HL-60 (cell line): ENCODE measurements at regions not wholly inside any gene's neighbourhood (a gene's known extent, or its start where the extent isn't known, plus 50 kb on each side); places are given as distances from the start of the nearest gene placed in this dataset.

Experiments used
- DNase-seq, 2 experiments: peaks; one replicate each; pipeline ENCODE4 v3.0.0-alpha.2; 2010 to 2020; ENCODE audit warnings: low read depth in 1 of 2, low spot score in 1 of 2
- H3K27ac ChIP-seq: fragments of 250-450 bp; sonication (Bioruptor Pico); replicated peaks from 2 replicates; pipeline ENCODE4 v1.5.1; 2020; ENCODE audit warnings: mild to moderate bottlenecking, moderate library complexity
- H3K27me3 ChIP-seq: fragments of 250-450 bp; sonication (Bioruptor Pico); 2 replicates; pipeline ENCODE4 v1.5.1; 2021; ENCODE audit warnings: mild to moderate bottlenecking, moderate library complexity; ENCODE audit not compliant: insufficient read depth, poor library complexity, severe bottlenecking
- H3K4me3 ChIP-seq: replicated peaks from 2 replicates; pipeline ENCODE4 v1.5.1; 2011; ENCODE audit warnings: mild to moderate bottlenecking, control low read depth, low read length; ENCODE audit not compliant: insufficient read depth
- CTCF ChIP-seq: IDR thresholded peaks from one replicate; pipeline ENCODE4 v1.5.1; 2011; ENCODE audit warnings: low read length, control low read depth, inconsistent platforms; ENCODE audit not compliant: insufficient read depth
- GABPA ChIP-seq: IDR thresholded peaks from 2 replicates; pipeline ENCODE4 v1.6.1; 2012; ENCODE audit warnings: low read depth
- POLR2AphosphoS5 ChIP-seq: IDR thresholded peaks from 2 replicates; pipeline ENCODE4 v1.6.1; 2012; ENCODE audit warnings: low read depth
- SPI1 ChIP-seq: IDR thresholded peaks from 2 replicates; pipeline ENCODE4 v1.6.1; 2012; ENCODE audit warnings: low read depth, mild to moderate bottlenecking, borderline replicate concordance
- TF ChIP-seq, protein P1 (sequence below): IDR thresholded peaks from 2 replicates; pipeline ENCODE4 v1.6.1; 2012; ENCODE audit warnings: low read depth; ENCODE audit not compliant: insufficient replicate concordance

GRCh38 chr11:109347304-109347703, 74.7 kb upstream of the C11orf87 start:
- no peak for DNase-seq
- TF ChIP-seq, protein P1, sequence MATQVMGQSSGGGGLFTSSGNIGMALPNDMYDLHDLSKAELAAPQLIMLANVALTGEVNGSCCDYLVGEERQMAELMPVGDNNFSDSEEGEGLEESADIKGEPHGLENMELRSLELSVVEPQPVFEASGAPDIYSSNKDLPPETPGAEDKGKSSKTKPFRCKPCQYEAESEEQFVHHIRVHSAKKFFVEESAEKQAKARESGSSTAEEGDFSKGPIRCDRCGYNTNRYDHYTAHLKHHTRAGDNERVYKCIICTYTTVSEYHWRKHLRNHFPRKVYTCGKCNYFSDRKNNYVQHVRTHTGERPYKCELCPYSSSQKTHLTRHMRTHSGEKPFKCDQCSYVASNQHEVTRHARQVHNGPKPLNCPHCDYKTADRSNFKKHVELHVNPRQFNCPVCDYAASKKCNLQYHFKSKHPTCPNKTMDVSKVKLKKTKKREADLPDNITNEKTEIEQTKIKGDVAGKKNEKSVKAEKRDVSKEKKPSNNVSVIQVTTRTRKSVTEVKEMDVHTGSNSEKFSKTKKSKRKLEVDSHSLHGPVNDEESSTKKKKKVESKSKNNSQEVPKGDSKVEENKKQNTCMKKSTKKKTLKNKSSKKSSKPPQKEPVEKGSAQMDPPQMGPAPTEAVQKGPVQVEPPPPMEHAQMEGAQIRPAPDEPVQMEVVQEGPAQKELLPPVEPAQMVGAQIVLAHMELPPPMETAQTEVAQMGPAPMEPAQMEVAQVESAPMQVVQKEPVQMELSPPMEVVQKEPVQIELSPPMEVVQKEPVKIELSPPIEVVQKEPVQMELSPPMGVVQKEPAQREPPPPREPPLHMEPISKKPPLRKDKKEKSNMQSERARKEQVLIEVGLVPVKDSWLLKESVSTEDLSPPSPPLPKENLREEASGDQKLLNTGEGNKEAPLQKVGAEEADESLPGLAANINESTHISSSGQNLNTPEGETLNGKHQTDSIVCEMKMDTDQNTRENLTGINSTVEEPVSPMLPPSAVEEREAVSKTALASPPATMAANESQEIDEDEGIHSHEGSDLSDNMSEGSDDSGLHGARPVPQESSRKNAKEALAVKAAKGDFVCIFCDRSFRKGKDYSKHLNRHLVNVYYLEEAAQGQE, result no peak
- TF ChIP-seq GABPA (no peak), POLR2AphosphoS5 (no peak), CTCF (no peak), SPI1 (no peak)

GRCh38 chr11:109349276-109350080, 72.5 kb upstream of the C11orf87 start:
- H3K27me3 ChIP-seq, result no peaks in the 10 kb centered on the region
- no peak overlapping the region for H3K27ac ChIP-seq
- no peak overlapping the region for H3K4me3 ChIP-seq
- no peak for DNase-seq
- TF ChIP-seq GABPA (no peak), POLR2AphosphoS5 (no peak), SPI1 (no peak), CTCF (no peak)
- TF ChIP-seq, protein P1, result no peak

More at GRCh38 chr11:109347304-109347703, 74.7 kb upstream of the C11orf87 start:
- H3K4me3 ChIP-seq, result no peak overlapping the region
- H3K27ac ChIP-seq, result no peak overlapping the region
- no peaks in the 10 kb centered on the region for H3K27me3 ChIP-seq

- TF ChIP-seq GABPA (no peak), CTCF (no peak)
- H3K27me3 ChIP-seq, result no peaks in the 10 kb centered on the region
- H3K4me3 ChIP-seq, result no peak overlapping the region
- no peak for DNase-seq
- no peak overlapping the region for H3K27ac ChIP-seq
These were observed 71.9 kb upstream of the C11orf87 start for GRCh38 chr11:109350091-109350490.

- Histone ChIP-seq H3K27me3 (peaks cover under 1% of the 10 kb centered on the region), H3K4me3 (no peak overlapping the region), H3K27ac (no peak overlapping the region)
- no peak for TF ChIP-seq POLR2AphosphoS5
- TF ChIP-seq SPI1, result no peak
- TF ChIP-seq, protein P1, result no peak
- TF ChIP-seq CTCF, result no peak
- no peak for TF ChIP-seq GABPA
- no peak for DNase-seq
These were observed 59.9 kb upstream of the C11orf87 start for GRCh38 chr11:109362059-109362458.
